Hematopoietic multipotent progenitor cell treated with erythropoietin and hydrocortisone succinate and interleukin-3 and kit ligand, for 8 days (in vitro differentiated cells): ENCODE measurements at regions not wholly inside any gene's neighbourhood (a gene's known extent, or its start where the extent isn't known, plus 50 kb on each side); places are given as distances from the start of the nearest gene placed in this dataset.

Source experiments
- DNase-seq: peaks from one replicate; pipeline ENCODE4 v3.0.0-alpha.2; 2015

- no peak for DNase-seq
Observed at GRCh38 chr4:177057186-177057585, 252.5 kb upstream of the NEIL3 start.

DNA sequence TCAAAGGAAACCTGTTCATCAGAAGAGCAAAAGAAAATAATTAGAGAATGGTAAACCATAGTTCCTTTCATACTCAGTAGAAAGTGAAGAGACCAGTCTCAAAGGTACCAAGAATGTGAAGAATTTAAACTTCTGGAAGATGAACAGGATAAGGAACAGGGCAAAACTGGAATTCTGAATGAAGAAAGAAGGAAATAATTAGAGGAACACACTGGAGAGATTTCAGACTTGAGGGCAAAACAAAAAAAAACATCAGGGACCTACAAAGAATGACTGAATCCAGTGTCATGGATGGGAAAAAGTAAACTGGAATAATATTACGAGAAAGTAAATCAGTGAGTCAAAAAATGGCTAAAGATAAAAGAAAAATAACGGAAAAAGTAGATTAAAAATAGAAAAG lies 245.6 kb upstream of the NEIL3 start:
- DNase-seq = no peak

DNA sequence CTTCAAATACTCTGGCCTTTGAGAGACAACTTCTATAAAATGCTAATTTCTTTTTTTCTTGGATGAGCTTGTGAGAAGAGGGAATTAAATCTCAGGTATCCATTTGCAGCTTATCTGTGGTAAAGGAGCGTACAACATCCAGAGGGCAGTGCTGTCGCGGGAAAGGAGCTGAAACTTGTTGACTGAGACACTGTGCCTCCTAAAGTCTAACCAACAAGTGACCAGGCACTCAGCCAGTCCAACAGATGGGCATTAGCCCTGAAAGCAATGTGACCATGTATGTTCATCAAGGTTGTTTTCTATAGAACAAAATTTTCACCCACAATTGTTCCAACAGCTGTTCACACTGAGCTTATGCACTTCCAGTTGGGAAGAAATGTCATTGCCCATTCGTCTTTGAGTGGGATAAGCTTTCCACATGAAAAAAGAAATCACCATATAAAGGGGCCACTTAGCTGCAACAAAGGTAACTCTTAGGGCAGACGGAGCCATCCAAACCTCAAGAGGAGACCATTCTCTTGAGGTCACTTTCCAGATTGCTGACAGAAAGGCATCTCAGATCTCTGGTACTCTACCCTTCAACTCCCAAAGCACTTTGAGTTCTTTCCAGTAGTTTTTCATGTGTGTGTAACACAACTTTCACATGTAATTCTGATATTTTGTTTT lies 244.8 kb upstream of the NEIL3 start:
- no peak for DNase-seq

DNA sequence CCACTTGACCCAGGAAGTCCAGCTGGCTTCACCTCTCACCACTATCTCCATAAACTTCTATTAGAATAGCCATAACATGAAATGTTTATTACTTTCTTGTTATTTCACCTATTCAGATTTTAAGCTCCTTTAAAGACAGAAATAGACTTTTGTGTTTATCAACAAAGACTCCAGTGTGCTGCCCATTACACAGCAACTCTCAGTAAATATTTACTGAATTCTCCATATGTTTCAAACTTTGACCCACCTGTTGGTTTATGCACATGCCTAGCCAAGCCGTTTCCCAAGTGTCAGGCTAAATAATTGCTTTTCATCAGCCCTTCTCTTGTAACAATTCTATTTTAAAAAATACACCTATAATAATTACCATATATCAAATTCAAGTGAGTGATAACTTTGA lies 242.9 kb upstream of the NEIL3 start:
- DNase-seq = no peak

DNA sequence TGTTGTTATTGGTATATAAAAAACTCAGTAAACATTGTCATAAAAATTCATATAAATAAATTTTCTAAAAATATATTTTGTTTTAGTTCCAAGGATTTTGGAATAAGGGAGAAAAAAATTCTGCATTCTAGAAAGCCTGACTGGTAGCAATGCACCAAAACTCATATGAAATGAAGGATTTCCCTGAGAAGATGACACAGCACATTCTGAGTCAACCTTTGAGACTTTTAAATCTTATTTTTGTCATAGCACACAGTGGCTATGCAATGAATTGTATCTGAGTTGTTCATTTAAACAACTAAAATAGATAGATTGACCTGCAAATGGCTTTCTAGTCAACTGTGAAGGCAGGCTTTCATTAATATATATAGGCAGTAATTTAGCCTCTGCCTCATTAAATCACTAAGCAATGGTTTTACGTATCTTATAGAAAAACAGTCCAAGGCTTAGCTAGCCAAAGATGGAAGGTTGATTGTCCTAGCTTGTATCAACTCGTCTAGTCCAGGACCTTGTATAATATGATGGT lies 239.1 kb upstream of the NEIL3 start:
- no peak for DNase-seq

DNA sequence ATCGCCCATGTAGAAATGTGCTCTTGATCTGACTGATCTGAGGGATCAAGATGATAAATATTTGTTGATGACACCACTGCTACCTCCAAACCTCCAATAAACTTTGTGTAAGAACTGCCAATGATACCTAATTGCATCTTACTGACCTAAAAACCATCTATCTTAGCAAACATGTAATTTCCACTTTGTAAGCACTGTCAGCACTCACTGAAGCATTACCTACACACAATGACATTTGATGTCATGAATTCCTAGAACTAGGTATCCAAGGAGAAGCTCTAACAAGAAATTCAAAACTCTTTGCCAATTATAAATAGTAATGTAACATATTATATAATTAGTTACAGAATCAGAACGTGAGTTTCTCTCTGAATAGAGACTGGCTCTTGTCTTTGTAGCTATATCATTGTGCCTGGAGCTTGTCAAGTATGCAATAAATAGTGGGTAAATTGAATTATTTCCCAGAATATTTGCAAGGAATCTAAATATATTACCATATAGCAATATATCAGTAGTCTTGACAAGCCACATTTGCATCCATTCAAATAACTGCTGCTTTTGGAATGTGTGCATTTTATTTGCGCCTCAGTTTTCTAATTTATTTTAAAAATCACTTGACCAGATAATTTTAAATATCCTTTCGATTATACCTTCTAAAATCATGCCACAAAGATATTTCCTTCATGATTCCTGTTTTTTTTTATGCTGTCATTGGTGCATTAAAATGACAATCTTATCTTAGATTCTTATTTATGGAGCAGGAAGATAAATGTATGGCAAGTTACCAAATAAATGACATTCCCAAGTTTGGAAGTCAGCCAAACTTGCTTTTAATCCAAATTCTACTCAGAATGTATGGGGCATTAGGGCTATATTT lies 232.3 kb upstream of the NEIL3 start:
- DNase-seq = no peak

DNA sequence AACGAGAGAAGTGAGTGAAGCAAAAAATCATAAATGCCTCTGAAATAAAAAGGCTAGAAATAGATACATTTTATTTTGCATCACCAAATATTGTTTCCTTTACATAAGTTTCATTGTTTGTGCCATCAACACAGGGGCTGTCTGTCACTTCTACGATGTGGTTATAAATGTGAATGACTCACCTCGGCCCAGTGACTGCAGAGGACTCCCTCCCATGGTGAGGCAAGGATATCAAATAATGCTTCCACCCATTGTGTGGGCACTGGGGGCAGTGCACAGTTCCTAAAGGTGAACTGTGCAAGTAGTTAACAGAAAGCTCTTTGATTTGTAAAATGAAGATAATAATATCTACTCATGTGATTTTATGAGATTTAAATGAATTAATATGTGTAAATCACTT lies 230.3 kb upstream of the NEIL3 start:
- DNase-seq = no peak

GRCh38 chr4:177080388-177080787 lies 229.3 kb upstream of the NEIL3 start:
- DNase-seq = no peak

DNA sequence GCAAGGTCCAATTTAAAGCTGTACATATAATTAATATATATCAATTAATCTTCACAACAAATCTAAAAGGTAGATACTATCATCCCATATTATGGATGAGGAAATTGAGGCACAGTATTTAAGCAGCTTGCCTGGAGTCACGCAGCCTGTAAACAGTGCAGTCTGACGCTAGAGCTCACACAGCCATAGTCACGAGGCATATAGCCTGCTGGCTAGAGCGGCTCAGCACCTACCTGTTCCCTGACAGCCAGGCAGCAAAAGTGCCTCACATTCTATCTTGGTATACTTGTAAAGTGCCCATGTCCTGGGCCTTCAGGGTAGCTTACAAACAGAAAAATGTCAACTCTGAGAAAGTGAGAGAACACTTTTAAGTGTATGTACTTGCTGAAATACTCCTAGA lies 222.6 kb upstream of the NEIL3 start:
- no peak for DNase-seq

GRCh38 chr4:177087499-177087898 lies 222.2 kb upstream of the NEIL3 start:
- DNase-seq = no peak

DNA sequence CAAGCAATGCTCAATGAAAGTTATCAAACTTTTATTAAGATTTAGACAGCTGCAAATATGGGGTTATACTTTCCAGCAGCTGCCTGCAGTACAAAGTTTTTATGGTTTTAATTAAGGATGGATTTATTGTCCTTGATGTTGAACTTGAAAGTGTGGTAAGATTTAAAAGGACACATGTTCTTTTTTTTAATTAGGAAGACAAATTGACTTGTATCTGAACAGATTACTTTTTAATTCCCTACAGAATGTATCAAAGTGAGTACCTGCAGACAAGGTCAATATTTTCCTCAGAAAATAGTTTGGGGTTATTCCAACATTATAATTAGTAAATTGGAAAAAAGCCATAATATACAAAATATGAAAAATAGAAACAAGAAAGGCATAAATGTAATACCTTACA lies 218.2 kb upstream of the NEIL3 start:
- no peak for DNase-seq

- no peak for DNase-seq
Observed at GRCh38 chr4:177092807-177093206, 216.9 kb upstream of the NEIL3 start.

DNA sequence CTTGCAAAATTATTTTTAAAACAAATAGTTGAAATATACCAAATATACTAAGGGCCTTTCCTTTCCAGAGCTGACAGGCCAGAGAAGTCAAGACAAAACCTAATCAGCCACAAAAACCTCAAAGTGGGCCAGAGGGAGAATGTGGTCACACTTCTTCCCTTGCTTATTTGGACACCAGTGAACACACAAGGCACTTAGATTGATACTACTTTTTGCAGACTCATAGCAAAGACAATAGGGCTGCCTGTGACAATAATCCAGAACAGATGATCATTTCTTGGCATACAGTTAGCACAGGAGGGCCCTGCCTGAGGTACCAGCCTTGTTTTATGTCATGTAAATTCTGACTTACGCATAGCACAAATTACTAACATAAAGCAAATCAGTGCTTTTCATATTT lies 215.7 kb upstream of the NEIL3 start:
- no peak for DNase-seq

GRCh38 chr4:177097291-177097690 lies 212.4 kb upstream of the NEIL3 start:
- DNase-seq = no peak

DNA sequence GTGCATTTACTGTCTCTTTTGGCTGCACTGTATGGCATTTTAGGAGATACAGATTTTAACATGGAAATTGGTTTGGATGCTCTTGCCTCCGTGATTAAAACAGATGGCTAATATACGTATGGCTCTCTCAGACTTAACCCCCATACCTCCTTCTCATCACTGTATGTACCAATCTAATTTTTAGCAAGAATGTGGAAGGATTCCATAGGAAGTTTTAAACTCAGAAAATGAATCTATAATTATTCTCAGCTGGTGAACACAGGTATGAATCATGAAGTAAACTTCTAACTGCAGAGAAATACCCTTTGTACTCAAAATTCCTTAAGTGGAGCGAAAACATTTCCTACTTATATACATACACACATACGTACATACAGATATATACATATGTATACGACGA lies 210.5 kb upstream of the NEIL3 start:
- DNase-seq = no peak

- DNase-seq = no peak
Observed at GRCh38 chr4:177100307-177100706, 209.4 kb upstream of the NEIL3 start.

DNA sequence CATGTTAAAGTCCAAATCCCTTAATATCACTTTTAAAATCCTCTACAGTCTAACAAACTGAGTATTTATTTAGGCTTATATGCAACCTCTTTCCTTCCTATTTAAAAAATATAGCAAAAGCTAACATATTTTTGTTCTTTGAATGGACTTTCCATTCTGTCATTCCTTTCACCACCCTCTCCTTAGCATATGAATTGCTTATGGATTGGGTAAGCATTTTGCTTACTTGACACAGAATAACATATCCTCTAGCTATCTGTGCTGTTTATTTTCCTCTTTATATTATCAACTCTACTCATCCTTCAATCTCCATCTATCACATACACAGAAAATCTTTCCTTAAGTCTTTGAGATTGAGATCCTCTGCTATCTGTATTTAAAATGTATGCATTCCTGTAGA lies 206.1 kb upstream of the NEIL3 start:
- no peak for DNase-seq

DNA sequence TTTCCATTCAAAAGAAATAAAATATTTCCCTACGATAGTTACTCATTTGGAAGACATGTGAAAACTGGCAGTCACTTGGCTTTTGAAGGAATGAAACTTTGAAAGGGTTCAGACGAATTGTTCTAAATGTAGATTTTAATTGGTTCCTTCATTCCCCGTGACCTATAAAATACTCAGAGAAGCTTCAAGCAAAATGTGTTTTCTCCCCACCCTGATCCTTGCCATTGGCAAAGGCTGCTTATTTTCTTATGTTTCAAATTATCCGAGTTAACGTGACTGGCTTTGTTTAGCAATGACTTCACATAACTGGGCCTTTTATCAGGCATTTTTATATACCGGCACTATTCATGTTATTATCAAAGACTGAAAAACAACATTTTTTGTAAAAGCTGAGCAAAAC lies 204.1 kb upstream of the NEIL3 start:
- no peak for DNase-seq

- no peak for DNase-seq
Observed at GRCh38 chr4:177107288-177107921, 202.3 kb upstream of the NEIL3 start.

DNA sequence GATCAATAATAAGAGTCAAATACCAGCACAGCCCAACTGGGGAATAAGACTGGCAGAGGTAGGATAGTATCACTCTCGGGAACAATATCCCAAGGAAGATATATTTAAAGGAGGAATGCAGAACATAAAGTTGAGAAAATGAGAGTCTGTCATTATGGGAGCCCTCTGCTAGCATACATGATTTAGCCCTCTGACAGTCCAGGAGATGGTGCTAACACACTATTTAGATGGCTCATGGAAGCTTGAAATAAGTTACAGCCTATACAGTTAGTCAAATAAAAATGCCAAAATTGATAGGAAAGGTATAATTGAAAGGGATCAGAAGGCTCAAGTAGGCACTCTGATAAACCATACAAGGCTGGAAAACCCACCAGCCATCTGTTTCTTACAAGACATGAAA lies 201.0 kb upstream of the NEIL3 start:
- no peak for DNase-seq

GRCh38 chr4:177109769-177110168 lies 199.9 kb upstream of the NEIL3 start:
- no peak for DNase-seq

GRCh38 chr4:177116161-177116560 lies 193.5 kb upstream of the NEIL3 start:
- DNase-seq = no peak

- DNase-seq = no peak
Observed at GRCh38 chr4:177117256-177117655, 192.4 kb upstream of the NEIL3 start.

DNA sequence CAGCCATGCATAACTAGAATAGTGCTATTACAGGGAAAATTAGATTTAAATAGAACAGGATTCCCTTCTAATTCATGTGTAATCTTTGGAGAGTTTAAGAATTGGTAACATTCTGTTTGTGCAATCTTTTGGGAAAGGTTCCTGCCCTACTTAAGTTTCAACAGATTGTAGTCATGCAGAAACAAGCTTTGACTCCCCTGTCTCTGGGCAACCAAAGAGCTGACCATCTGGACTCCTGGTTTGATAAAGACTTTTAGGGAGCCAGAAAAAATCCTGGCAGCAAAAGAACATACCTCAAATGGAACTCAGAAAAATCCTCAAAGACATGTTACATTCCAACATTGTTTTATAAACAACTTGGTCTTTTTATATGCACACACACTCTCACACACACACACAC lies 191.1 kb upstream of the NEIL3 start:
- DNase-seq = no peak
